KMS-11 (cell line): ENCODE measurements at regions not wholly inside any gene's neighbourhood (a gene's known extent, or its start where the extent isn't known, plus 50 kb on each side); places are given as distances from the start of the nearest gene placed in this dataset.

Experiments
- H2AFZ ChIP-seq: fragments of 200-600 bp; sonication (generic); 2 replicates; pipeline ENCODE4 v1.6.1; 2016; ENCODE audit warnings: antibody characterized with exemption, mixed run types, low read depth
- H3K27ac ChIP-seq: fragments of 200-600 bp; sonication (generic); 2 replicates; pipeline ENCODE4 v1.6.1; 2016; ENCODE audit warnings: mild to moderate bottlenecking, mixed run types
- H3K27me3 ChIP-seq: fragments of 200-600 bp; sonication (generic); 2 replicates; pipeline ENCODE4 v1.6.1; 2017; ENCODE audit warnings: mild to moderate bottlenecking, low read depth, mixed run types, moderate library complexity; ENCODE audit not compliant: insufficient read depth
- H3K36me3 ChIP-seq: fragments of 200-600 bp; sonication (generic); 2 replicates; pipeline ENCODE4 v1.6.1; 2017; ENCODE audit warnings: mild to moderate bottlenecking, mixed run types; ENCODE audit not compliant: insufficient read depth
- H3K4me1 ChIP-seq: fragments of 200-600 bp; sonication (generic); 2 replicates; pipeline ENCODE4 v1.6.1; 2016; ENCODE audit warnings: mild to moderate bottlenecking, low read depth, mixed run types; ENCODE audit not compliant: poor library complexity, severe bottlenecking
- H3K4me2 ChIP-seq: fragments of 200-600 bp; sonication (generic); 2 replicates; pipeline ENCODE4 v1.7.0; 2016; ENCODE audit warnings: mild to moderate bottlenecking, mixed run types
- H3K4me3 ChIP-seq: fragments of 200-600 bp; sonication (generic); IDR thresholded peaks from 2 replicates; pipeline ENCODE4 v1.6.1; 2017; ENCODE audit warnings: low read depth, low read length, mixed read lengths; ENCODE audit not compliant: insufficient read depth
- H3K79me2 ChIP-seq: fragments of 200-600 bp; sonication (generic); 2 replicates; pipeline ENCODE4 v1.6.1; 2016; ENCODE audit warnings: low read depth, mixed run types; ENCODE audit not compliant: insufficient read depth
- H3K9ac ChIP-seq: fragments of 200-600 bp; sonication (generic); 2 replicates; pipeline ENCODE4 v1.6.1; 2016; ENCODE audit warnings: mild to moderate bottlenecking, mixed run types
- H4K20me1 ChIP-seq: fragments of 200-600 bp; sonication (generic); 2 replicates; pipeline ENCODE4 v1.6.1; 2016; ENCODE audit warnings: mild to moderate bottlenecking, mixed run types; ENCODE audit not compliant: insufficient read depth
- TF ChIP-seq, protein P1 (sequence below): fragments of 200-600 bp; sonication (generic); conservative IDR thresholded peaks from 2 replicates; pipeline ENCODE4 v1.6.1; 2017; ENCODE audit warnings: low read depth, mild to moderate bottlenecking, antibody characterized with exemption, low read length, moderate library complexity, mixed read lengths

DNA sequence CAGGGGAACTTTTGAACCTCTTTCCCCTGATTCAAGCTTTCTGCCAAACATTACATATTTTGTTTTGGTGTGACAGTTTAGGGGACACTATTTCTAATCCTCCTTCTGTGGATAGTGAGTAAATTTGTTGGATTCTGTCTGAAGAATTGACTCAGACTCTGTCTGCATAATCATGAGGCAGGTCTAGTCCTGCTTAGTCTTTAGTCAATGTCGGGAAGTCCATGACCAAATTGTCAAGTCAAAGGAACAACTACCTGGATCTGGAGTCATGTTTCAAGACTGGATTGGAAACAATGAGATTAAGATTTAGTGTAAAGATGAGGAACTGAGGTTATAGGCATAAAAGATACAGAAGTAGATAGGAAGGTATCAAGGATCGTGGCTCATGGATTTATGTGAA lies 100.9 kb downstream of the MAGEB17 start:
- H3K79me2 ChIP-seq: no peaks in the 10 kb centered on the region
- no peak overlapping the region for H2AFZ ChIP-seq
- TF ChIP-seq, protein P1, sequence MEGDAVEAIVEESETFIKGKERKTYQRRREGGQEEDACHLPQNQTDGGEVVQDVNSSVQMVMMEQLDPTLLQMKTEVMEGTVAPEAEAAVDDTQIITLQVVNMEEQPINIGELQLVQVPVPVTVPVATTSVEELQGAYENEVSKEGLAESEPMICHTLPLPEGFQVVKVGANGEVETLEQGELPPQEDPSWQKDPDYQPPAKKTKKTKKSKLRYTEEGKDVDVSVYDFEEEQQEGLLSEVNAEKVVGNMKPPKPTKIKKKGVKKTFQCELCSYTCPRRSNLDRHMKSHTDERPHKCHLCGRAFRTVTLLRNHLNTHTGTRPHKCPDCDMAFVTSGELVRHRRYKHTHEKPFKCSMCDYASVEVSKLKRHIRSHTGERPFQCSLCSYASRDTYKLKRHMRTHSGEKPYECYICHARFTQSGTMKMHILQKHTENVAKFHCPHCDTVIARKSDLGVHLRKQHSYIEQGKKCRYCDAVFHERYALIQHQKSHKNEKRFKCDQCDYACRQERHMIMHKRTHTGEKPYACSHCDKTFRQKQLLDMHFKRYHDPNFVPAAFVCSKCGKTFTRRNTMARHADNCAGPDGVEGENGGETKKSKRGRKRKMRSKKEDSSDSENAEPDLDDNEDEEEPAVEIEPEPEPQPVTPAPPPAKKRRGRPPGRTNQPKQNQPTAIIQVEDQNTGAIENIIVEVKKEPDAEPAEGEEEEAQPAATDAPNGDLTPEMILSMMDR: no peak
- H3K4me2 ChIP-seq: no peak overlapping the region
- no peak overlapping the region for H3K27ac ChIP-seq
- H3K4me1 ChIP-seq: no peaks in the 10 kb centered on the region
- no peaks in the 10 kb centered on the region for H4K20me1 ChIP-seq
- H3K4me3 ChIP-seq: no peak overlapping the region
- no peak overlapping the region for H3K9ac ChIP-seq
- no peaks in the 10 kb centered on the region for H3K27me3 ChIP-seq
- H3K36me3 ChIP-seq: no peaks in the 10 kb centered on the region

DNA sequence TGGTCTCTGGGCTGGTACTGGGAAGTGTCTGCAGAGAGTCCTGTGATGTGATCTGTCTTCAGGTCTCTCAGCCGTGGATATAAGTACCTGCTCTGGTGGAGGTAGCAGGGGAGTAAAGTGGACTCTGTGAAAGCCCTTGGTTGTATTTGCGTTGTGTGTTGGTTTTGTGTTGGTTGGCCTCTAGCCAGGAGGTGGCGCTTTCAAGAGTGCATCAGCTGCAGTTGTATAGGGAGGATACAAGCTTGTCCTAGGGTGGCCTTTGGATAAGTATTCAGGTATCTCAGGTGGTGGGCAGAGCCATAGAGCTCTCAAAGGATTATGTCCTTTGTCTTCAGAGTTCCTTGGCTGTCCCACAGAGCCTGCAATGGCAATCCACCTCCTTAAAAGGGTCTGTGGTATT lies 111.6 kb downstream of the MAGEB17 start:
- Histone ChIP-seq H3K9ac (no peak overlapping the region), H4K20me1 (no peaks in the 10 kb centered on the region), H3K4me3 (no peak overlapping the region), H3K27me3 (no peaks in the 10 kb centered on the region), H2AFZ (no peak overlapping the region), H3K27ac (no peak overlapping the region), H3K4me2 (no peak overlapping the region), H3K4me1 (no peaks in the 10 kb centered on the region), H3K79me2 (no peaks in the 10 kb centered on the region), H3K36me3 (no peaks in the 10 kb centered on the region)
- TF ChIP-seq, protein P1: no peak

DNA sequence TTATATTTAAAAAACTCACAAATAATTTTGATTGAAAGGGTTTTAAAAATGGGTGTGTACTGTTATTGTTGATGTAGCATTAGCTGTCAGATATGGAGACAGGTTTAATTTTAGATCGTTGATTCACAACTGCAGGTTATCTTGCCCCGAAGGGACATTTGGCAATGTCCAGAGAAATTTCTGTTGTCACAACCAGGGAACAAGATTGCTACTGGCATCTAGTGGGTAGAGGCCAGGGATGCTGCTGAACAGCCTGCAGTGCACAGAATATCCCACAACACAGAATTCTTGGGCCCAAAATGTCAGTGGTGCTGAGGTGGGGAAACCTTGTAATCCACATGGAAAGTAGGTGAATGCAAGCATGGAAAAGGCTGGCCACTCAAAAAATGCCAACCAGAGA lies 114.9 kb downstream of the MAGEB17 start:
- no peaks in the 10 kb centered on the region for H3K27me3 ChIP-seq
- no peaks in the 10 kb centered on the region for H4K20me1 ChIP-seq
- no peak overlapping the region for H3K9ac ChIP-seq
- no peaks in the 10 kb centered on the region for H3K4me1 ChIP-seq
- TF ChIP-seq, protein P1: no peak
- no peak overlapping the region for H3K4me3 ChIP-seq
- H3K79me2 ChIP-seq: no peaks in the 10 kb centered on the region
- no peaks in the 10 kb centered on the region for H3K36me3 ChIP-seq
- no peak overlapping the region for H2AFZ ChIP-seq
- no peak overlapping the region for H3K27ac ChIP-seq
- no peak overlapping the region for H3K4me2 ChIP-seq

DNA sequence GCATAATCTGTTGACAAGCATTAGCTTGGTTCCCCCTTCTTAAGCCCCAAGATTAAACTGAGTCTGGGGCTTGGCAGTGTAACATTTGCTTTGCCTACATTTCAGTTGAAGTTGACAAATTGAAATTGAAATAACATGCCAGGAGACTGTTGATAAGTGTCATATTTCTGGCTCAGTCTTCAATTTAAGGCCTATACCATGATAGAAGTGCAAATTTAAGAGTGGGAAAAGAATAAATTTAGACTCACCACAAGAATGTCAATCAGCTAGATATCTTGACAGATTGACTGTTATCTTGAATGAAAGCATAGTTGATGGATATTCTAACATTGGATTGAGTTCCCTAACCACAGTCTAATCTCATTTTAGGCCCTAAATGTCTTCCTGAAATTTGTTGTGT lies 117.6 kb downstream of the MAGEB17 start:
- Histone ChIP-seq H2AFZ (no peak overlapping the region), H3K79me2 (no peaks in the 10 kb centered on the region), H3K4me1 (no peaks in the 10 kb centered on the region), H3K9ac (no peak overlapping the region), H3K4me2 (no peak overlapping the region), H3K27ac (no peak overlapping the region), H3K27me3 (no peaks in the 10 kb centered on the region), H4K20me1 (no peaks in the 10 kb centered on the region), H3K4me3 (no peak overlapping the region), H3K36me3 (no peaks in the 10 kb centered on the region)
- TF ChIP-seq, protein P1: no peak

DNA sequence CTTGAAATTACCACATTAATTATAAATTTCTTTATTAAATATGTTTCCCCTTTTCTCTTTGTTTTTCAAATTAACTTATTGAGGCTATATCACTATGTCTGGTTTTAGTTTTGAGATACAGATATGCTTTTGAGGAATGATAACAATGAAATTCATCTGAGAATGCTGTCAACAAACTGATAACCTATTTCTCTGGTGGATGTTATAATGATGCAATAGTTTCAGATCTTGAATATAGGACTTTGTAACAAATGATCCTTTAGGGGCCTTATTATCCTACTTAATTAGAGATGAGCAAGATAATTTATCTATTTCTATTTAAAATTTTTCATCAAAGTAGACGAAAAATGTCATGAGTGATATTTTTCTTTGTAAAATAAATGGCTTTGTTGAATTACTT lies 123.7 kb downstream of the MAGEB17 start:
- Histone ChIP-seq H4K20me1 (no peaks in the 10 kb centered on the region), H3K27me3 (no peaks in the 10 kb centered on the region), H3K4me3 (no peak overlapping the region), H3K27ac (no peak overlapping the region), H3K4me2 (no peak overlapping the region), H2AFZ (no peak overlapping the region), H3K9ac (no peak overlapping the region), H3K36me3 (no peaks in the 10 kb centered on the region), H3K79me2 (no peaks in the 10 kb centered on the region), H3K4me1 (no peaks in the 10 kb centered on the region)
- TF ChIP-seq, protein P1: no peak
